Breast epithelium (tissue), 3 donors: ENCODE measurements at regions not wholly inside any gene's neighbourhood (a gene's known extent, or its start where the extent isn't known, plus 50 kb on each side); places are given as distances from the start of the nearest gene placed in this dataset.
"Not testable (repeated sequence)": the region's sequence is repeated elsewhere in the genome, so short reads cannot be mapped to it uniquely, and the experiment has no call there.

Experiments
- POLR2A ChIP-seq: fragments of 450-650 bp; IDR thresholded peaks from one replicate; pipeline ENCODE4 v1.6.1; 2016; ENCODE audit warnings: antibody characterized with exemption, mild to moderate bottlenecking, moderate library complexity
- TF ChIP-seq, protein P1 (sequence below), 3 donors: fragments of 450-650 bp; IDR thresholded peaks; one replicate each; pipeline ENCODE4 v1.5.1; 2016 to 2017; ENCODE audit warnings: antibody characterized with exemption in 3 of 3, mild to moderate bottlenecking in 3 of 3, moderate library complexity in 3 of 3

DNA sequence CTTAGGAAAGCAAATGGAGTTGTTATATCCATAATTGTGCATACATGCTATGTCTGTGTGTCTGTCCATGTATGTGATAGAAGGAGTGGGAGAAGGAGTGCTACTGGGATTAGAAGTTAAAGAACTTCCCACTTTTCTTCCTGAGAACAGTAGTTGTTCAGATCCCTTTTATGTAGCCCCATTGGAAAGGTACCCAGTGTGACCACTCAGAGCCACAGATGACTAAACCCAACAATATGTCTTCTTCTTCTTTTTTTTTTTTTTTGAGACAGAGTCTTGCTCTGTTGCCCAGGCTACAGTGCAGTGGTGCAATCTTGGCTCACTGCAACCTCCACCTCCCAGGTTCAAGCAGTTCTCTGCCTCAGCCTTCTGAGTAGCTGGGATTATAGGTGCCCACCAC lies 176.7 kb upstream of the MAP1B start:
- not testable (repeated sequence) for TF ChIP-seq POLR2A
- TF ChIP-seq, protein P1, sequence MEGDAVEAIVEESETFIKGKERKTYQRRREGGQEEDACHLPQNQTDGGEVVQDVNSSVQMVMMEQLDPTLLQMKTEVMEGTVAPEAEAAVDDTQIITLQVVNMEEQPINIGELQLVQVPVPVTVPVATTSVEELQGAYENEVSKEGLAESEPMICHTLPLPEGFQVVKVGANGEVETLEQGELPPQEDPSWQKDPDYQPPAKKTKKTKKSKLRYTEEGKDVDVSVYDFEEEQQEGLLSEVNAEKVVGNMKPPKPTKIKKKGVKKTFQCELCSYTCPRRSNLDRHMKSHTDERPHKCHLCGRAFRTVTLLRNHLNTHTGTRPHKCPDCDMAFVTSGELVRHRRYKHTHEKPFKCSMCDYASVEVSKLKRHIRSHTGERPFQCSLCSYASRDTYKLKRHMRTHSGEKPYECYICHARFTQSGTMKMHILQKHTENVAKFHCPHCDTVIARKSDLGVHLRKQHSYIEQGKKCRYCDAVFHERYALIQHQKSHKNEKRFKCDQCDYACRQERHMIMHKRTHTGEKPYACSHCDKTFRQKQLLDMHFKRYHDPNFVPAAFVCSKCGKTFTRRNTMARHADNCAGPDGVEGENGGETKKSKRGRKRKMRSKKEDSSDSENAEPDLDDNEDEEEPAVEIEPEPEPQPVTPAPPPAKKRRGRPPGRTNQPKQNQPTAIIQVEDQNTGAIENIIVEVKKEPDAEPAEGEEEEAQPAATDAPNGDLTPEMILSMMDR (IDR thresholded peaks at IDR 0.05) = not testable (repeated sequence)
